ENCODE measurements at regions not wholly inside any gene's neighbourhood (a gene's known extent, or its start where the extent isn't known, plus 50 kb on each side); places are given as distances from the start of the nearest gene placed in this dataset.

GRCh38 chr18:10184776-10185175 is 269.7 kb upstream of the APCDD1 start:
- in situ Hi-C loops (cut with HindIII; ENCODE audit: low sequenced_read_pairs), result no loop called here

GRCh38 chr18:10188971-10189810 is 265.2 kb upstream of the APCDD1 start:
- in situ Hi-C loops (cut with HindIII; ENCODE audit: low sequenced_read_pairs), result no loop called here
- DNase-seq (ENCODE audit: low spot score), result no peak

More at GRCh38 chr18:10184776-10185175, 269.7 kb upstream of the APCDD1 start:
- DNase-seq (ENCODE audit: low spot score), result no peak

GRCh38 chr18:10190564-10190963 is 263.9 kb upstream of the APCDD1 start:
- no peak for DNase-seq (ENCODE audit: low spot score)
- in situ Hi-C loops (cut with HindIII; ENCODE audit: low sequenced_read_pairs), result no loop called here

- DNase-seq (ENCODE audit: low spot score), result no peak
- in situ Hi-C loops (cut with HindIII; ENCODE audit: low sequenced_read_pairs), result no loop called here
These were observed 261.0 kb upstream of the APCDD1 start for GRCh38 chr18:10193444-10193843.

- in situ Hi-C loops (cut with HindIII; ENCODE audit: low sequenced_read_pairs), result no loop called here
These were observed 259.8 kb upstream of the APCDD1 start for GRCh38 chr18:10194592-10194991.

GRCh38 chr18:10195529-10195928 is 258.9 kb upstream of the APCDD1 start:
- in situ Hi-C loops (cut with HindIII; ENCODE audit: low sequenced_read_pairs), result no loop called here

More at GRCh38 chr18:10194592-10194991, 259.8 kb upstream of the APCDD1 start:
- DNase-seq (ENCODE audit: low spot score), result no peak

GRCh38 chr18:10197097-10197496 is 257.3 kb upstream of the APCDD1 start:
- in situ Hi-C loops (cut with HindIII; ENCODE audit: low sequenced_read_pairs), result no loop called here
- DNase-seq (ENCODE audit: low spot score), result no peak

More at GRCh38 chr18:10195529-10195928, 258.9 kb upstream of the APCDD1 start:
- DNase-seq (ENCODE audit: low spot score), result no peak

- in situ Hi-C loops (cut with HindIII; ENCODE audit: low sequenced_read_pairs), result no loop called here
- no peak for DNase-seq (ENCODE audit: low spot score)
These were observed 253.2 kb upstream of the APCDD1 start for GRCh38 chr18:10201226-10201625.

GRCh38 chr18:10201659-10202058 is 252.8 kb upstream of the APCDD1 start:
- in situ Hi-C loops (cut with HindIII; ENCODE audit: low sequenced_read_pairs), result no loop called here
- DNase-seq (ENCODE audit: low spot score), result no peak

GRCh38 chr18:10202845-10203321 is 251.6 kb upstream of the APCDD1 start:
- in situ Hi-C loops (cut with HindIII; ENCODE audit: low sequenced_read_pairs), result no loop called here

GRCh38 chr18:10205151-10205550 is 249.3 kb upstream of the APCDD1 start:
- in situ Hi-C loops (cut with HindIII; ENCODE audit: low sequenced_read_pairs), result no loop called here
- DNase-seq (ENCODE audit: low spot score), result no peak

More at GRCh38 chr18:10202845-10203321, 251.6 kb upstream of the APCDD1 start:
- DNase-seq (ENCODE audit: low spot score), result no peak

GRCh38 chr18:10207682-10208345 is 246.6 kb upstream of the APCDD1 start:
- in situ Hi-C loops (cut with HindIII; ENCODE audit: low sequenced_read_pairs), result no loop called here
- no peak for DNase-seq (ENCODE audit: low spot score)

- no peak for DNase-seq (ENCODE audit: low spot score)
- in situ Hi-C loops (cut with HindIII; ENCODE audit: low sequenced_read_pairs), result no loop called here
These were observed 245.1 kb upstream of the APCDD1 start for GRCh38 chr18:10209302-10209701.

GRCh38 chr18:10210057-10210633 is 244.3 kb upstream of the APCDD1 start:
- in situ Hi-C loops (cut with HindIII; ENCODE audit: low sequenced_read_pairs), result no loop called here

GRCh38 chr18:10213526-10213925 is 240.9 kb upstream of the APCDD1 start:
- in situ Hi-C loops (cut with HindIII; ENCODE audit: low sequenced_read_pairs), result no loop called here
- no peak for DNase-seq (ENCODE audit: low spot score)

More at GRCh38 chr18:10210057-10210633, 244.3 kb upstream of the APCDD1 start:
- no peak for DNase-seq (ENCODE audit: low spot score)

GRCh38 chr18:10215446-10215845 is 239.0 kb upstream of the APCDD1 start:
- no peak for DNase-seq (ENCODE audit: low spot score)

GRCh38 chr18:10216791-10217190 is 237.6 kb upstream of the APCDD1 start:
- in situ Hi-C loops (cut with HindIII; ENCODE audit: low sequenced_read_pairs), result no loop called here
- DNase-seq (ENCODE audit: low spot score), result no peak

More at GRCh38 chr18:10215446-10215845, 239.0 kb upstream of the APCDD1 start:
- in situ Hi-C loops (cut with HindIII; ENCODE audit: low sequenced_read_pairs), result no loop called here

- DNase-seq (ENCODE audit: low spot score), result no peak
- in situ Hi-C loops (cut with HindIII; ENCODE audit: low sequenced_read_pairs), result no loop called here
These were observed 237.2 kb upstream of the APCDD1 start for GRCh38 chr18:10217211-10217610.

- DNase-seq (ENCODE audit: low spot score), result no peak
- in situ Hi-C loops (cut with HindIII; ENCODE audit: low sequenced_read_pairs), result no loop called here
These were observed 229.1 kb upstream of the APCDD1 start for GRCh38 chr18:10225300-10225699.

GRCh38 chr18:10226971-10227370 is 227.5 kb upstream of the APCDD1 start:
- in situ Hi-C loops (cut with HindIII; ENCODE audit: low sequenced_read_pairs), result no loop called here
- no peak for DNase-seq (ENCODE audit: low spot score)

Data from G401 (cell line).